GM19099 (cell line): ENCODE measurements at regions not wholly inside any gene's neighbourhood (a gene's known extent, or its start where the extent isn't known, plus 50 kb on each side); places are given as distances from the start of the nearest gene placed in this dataset.

ENCODE experiments used
- POLR2A ChIP-seq: IDR thresholded peaks from 3 replicates; pipeline ENCODE4 v1.6.1; 2011; ENCODE audit warnings: low read depth; ENCODE audit not compliant: insufficient read length; ENCODE audit errors: extremely low read depth

DNA sequence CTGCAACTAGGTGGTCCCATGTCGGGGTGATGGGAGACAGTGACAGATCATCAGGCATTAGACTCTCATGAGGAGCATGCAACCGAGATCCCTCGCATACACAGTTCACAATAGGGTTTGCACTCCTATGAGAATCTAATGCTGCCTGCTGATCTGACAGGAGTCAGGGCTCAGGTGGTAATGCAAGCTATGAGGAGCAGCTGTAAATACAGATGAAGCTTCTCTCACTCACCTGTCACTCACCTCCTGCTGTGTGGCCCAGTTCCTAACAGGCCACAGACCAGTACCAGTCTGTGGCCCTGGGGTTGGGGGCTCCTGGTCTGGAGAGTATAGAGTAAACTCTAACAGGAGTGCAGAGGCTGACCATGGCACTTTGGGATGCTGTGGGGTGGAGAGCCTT, 209.2 kb downstream of the DLEU7 start:
- TF ChIP-seq POLR2A, result no peak

DNA sequence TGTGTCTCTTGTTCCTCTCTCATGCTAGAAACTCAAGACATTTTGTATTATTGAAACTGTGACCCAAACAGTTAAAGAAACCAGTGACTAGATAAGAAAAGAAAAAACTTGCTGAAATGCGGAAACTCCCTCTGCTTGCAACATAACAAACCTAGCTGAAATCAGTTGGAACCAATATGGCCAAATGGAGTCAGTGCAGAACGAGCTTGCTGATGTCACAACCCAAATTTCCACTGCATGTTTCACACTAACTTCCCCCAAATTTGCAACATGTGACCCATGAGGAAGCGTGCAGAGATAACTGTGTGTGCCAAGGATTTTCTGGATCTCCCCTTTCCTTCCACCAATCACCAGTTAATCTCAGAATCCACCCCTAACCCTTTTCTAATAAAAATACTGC, 208.0 kb downstream of the DLEU7 start:
- no peak for TF ChIP-seq POLR2A

GRCh38 chr13:50636007-50636704, 207.3 kb downstream of the DLEU7 start:
- no peak for TF ChIP-seq POLR2A

- no peak for TF ChIP-seq POLR2A
These were observed 200.4 kb downstream of the DLEU7 start for GRCh38 chr13:50643060-50643459.

DNA sequence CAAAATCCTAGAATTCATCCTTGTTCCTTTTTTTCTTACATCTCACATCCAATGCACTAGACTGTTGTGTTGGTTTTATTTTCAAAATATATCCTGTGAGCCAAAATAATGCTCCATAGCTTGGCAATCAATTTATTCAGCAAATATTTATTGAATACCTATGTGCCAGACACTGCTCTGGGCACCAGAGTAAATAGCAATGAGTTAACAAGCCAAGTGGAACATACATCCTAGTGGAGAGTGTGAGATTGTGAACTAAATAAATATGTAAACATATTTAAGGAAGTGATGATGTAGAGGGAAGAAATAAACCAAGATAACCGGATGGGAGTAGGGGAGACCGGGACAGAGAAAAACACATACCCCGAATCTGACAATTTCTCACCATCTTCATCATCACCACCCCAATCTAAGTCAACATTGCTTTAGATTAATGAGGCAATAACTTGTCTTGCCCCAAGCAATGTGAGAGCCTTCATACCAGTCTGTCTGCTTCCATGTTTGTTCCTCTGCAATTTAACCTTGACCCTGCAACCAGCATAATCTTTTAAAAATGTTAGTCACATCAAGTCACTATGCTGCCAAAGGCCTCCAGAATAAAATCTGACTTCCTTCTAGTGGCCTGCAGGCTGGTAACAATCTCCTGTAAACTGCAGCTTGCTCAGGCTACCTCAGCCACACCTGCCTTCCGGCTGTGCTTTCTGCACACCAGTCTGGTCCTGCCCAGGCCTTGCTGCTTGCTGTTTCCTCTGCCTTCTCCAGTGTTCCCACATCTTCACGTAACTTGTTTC, 199.2 kb downstream of the DLEU7 start:
- no peak for TF ChIP-seq POLR2A

- no peak for TF ChIP-seq POLR2A
These were observed 198.4 kb downstream of the DLEU7 start for GRCh38 chr13:50645092-50645491.

GRCh38 chr13:50646070-50646469, 197.4 kb downstream of the DLEU7 start:
- TF ChIP-seq POLR2A, result no peak

DNA sequence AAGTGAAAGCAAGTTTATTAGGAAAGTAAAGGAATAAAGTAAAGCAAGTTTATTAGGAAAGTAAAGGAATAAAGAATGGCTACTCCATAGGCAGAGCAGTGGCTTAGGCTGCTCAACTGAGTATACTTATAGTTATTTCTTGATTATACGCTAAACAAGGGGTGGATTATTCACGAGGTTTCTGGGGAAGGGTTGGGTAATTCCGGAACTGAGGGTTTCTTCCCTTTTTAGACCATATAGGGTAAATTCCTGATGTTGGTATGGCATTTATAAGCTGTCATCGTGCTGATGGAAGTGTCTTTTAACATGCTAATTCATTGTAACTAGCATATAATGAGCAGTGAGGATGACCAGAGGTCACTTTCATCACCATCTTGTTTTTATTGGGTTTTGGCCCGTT, 194.3 kb downstream of the DLEU7 start:
- TF ChIP-seq POLR2A, result no peak

DNA sequence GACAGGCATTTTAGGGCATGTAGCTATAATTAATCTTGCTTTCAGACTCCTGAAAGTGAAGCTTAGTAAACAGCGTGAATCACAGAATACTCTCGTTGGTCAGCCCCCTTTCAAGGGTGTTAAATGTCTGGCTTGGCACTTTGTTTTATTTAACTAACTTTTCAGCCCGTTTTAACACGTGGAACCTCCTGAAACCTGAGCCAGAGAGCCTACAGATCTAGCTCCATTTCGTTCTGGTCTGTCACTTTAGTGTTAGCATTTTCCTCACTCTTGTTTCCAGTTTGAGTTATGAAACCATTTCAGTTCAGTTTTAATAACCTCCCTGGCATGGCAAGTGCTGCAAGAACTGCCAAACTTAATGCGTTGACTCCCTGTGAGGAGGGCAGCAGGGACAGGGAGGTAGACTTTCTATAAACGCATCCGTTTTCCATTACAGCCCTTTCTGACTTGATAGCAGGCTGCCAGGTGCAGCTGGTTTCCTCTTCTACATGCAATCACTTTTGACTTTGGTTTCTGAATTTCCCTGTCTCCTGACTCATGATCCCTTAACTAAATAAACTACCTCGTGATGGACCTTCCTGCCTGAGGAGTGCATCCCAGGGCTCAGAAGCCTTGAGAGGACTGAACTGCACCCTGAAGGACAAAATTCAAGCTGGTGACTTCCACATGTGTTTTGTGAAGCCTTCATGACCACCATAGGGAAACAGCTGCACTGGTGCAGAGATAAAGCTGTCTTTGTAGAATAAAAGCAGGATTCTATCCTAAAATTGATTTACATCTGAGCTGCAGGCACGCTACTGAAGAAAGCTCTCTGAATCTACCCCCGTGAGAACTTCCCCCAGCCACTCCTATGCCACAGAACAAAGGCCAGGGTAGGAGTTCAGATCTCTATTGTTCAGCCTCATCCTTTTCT, 192.6 kb downstream of the DLEU7 start:
- TF ChIP-seq POLR2A, result no peak

DNA sequence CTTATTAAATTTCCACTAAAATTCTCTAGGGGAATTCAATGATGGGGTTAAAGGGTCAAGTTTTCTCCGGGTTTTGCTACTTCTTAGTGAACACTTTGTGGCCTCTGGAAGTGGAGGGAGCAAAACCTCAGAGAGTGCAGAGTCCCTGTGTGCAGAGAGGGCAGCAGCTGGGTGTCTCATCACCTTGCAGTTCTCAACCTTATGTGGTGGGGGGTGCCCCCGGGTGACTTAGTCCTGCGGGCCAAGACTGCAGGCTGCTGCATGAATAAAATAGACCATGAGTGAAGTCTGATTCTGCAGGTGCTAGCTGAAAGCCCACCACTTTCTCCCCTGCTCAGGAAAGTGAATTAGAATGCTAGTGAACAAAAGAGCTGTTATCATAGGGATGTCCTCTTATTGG, 191.6 kb downstream of the DLEU7 start:
- TF ChIP-seq POLR2A, result no peak

DNA sequence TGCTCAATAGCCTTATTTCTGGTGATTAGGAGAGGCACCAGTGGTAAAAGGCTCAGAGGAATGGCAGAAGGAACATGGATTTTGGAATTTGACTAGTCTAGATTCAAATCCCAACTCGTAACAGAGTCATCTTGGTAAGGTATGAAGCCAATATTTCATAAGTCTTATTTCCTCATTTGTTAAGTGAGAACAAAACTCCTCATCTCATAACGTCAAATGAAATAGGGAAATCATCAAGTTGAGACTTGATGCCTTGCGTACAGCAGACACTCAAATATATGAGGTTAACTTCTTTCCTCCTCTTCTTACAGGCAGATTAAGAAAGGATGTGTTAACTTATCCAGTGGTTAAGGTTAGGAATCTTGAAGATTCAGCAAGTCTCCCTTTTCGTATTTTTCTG, 189.2 kb downstream of the DLEU7 start:
- TF ChIP-seq POLR2A, result no peak

GRCh38 chr13:50664951-50665350, 178.5 kb downstream of the DLEU7 start:
- no peak for TF ChIP-seq POLR2A

DNA sequence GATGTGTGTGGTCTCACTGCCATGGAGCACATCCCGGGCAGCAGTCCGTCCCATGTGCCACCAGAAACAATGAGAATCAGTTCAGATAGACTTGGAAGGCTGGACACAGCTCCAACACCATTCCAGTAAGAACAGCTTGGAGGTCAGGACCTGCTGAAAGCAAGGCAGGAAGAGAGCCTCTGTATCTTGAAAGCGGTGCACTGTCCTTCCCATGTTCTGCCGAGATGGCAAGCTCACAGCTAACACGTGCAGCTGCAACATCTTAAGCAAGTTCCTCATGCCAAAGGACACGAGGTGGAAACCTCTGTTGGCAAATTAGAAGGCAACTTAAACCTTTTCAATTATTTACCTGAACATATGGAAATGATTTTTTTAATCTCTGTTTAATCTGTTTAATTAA, 175.4 kb downstream of the DLEU7 start:
- no peak for TF ChIP-seq POLR2A

DNA sequence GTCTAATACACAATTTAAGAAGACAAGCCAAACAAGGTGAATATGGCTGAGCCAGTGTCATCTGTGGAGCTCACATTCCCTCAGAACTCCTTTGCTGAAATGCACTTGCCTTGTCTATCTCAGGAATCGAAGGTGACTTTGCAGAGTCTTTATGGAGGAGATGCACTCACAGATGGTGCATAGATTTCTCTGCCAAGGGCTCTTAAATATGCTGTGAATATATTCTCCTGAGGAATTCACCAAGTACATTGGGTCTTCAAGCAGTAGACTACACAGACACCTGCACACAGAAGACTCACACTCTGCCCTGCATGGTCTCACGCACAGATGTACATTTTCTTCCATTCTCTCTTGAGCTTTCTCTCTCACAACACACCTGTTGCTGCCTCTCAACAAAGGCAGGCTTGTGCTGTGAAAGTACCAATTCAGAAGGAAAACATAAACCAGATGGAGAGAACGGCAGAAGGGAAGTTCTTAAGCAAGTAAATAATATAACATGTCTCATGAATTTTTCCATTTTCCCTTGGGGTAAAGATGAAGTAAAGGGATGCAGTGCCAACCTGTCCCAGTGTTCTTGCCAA, 174.7 kb downstream of the DLEU7 start:
- no peak for TF ChIP-seq POLR2A

DNA sequence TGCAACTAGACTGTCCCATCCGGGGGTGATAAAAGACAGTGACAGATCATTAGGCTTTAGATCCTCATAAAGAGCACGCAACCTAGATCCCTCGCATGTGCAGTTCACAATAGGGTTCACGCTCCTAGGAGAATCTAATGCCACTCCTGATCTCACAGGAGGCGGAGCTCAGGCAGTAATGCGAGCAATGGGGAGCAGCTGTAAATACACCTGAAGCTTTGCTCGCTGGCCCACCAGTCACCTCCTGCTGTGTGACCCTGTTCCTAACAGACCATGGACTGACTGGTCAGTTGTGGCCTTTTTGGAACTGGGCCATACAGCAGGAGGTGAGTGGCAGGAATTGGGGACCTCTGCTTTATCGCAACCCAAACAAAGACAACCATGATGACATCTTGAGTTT, 173.2 kb downstream of the DLEU7 start:
- no peak for TF ChIP-seq POLR2A
